ENCODE measurements at regions not wholly inside any gene's neighbourhood (a gene's known extent, or its start where the extent isn't known, plus 50 kb on each side); places are given as distances from the start of the nearest gene placed in this dataset.
"Not testable (repeated sequence)": the region's sequence is repeated elsewhere in the genome, so short reads cannot be mapped to it uniquely, and the experiment has no call there.

DNA sequence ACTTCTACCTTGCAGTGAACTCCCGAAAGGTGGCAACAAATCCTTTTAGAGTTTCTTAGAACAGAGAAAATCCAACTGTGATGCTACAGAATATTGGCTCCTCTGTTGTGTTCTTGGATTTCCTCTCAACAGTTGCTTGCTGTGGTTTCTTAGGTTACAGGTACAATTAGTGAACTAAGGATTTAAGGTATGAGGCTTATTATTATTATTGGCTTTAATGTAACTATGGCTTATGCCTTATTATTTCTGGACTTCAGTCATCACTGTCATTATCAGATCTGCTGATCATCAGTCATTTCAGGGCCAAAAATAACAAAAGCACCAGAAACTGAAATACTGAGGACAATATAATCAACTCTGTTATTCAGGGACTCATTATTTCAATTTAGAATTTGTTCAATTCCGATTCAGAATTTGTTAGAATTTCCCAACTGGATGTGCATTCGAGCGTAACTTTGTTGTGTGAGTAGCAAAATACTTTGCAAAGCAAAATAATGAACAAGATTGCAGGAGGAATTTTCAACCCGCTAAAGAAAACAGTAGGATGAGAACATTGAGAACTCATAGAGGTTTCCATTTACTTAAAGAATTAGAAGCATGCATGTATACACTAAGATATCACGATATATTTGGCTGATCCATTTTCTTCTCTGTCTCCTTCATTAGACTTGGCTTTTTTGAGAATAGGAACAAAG lies 65.5 kb upstream of the AK4 start:
- no peak for DNase-seq (ENCODE audit: low spot score)
- H3K36me3 Mint-ChIP-seq (ENCODE audit: low read depth, unreplicated experiment), result no peaks in the 10 kb centered on the region
- peaks cover 1% of the 10 kb centered on the region for H3K27me3 Mint-ChIP-seq (ENCODE audit: unreplicated experiment)
- H3K4me1 Mint-ChIP-seq (ENCODE audit: unreplicated experiment), result no peaks in the 10 kb centered on the region
- H3K27ac Mint-ChIP-seq (ENCODE audit: unreplicated experiment), result no peak overlapping the region
- H3K9me3 Mint-ChIP-seq (ENCODE audit: unreplicated experiment), result no peaks in the 10 kb centered on the region
- TF ChIP-seq, protein P1, sequence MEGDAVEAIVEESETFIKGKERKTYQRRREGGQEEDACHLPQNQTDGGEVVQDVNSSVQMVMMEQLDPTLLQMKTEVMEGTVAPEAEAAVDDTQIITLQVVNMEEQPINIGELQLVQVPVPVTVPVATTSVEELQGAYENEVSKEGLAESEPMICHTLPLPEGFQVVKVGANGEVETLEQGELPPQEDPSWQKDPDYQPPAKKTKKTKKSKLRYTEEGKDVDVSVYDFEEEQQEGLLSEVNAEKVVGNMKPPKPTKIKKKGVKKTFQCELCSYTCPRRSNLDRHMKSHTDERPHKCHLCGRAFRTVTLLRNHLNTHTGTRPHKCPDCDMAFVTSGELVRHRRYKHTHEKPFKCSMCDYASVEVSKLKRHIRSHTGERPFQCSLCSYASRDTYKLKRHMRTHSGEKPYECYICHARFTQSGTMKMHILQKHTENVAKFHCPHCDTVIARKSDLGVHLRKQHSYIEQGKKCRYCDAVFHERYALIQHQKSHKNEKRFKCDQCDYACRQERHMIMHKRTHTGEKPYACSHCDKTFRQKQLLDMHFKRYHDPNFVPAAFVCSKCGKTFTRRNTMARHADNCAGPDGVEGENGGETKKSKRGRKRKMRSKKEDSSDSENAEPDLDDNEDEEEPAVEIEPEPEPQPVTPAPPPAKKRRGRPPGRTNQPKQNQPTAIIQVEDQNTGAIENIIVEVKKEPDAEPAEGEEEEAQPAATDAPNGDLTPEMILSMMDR (IDR thresholded peaks at IDR 0.05; ENCODE audit: unreplicated experiment), result no peak
- no peak overlapping the region for H3K4me3 Mint-ChIP-seq (ENCODE audit: unreplicated experiment)

DNA sequence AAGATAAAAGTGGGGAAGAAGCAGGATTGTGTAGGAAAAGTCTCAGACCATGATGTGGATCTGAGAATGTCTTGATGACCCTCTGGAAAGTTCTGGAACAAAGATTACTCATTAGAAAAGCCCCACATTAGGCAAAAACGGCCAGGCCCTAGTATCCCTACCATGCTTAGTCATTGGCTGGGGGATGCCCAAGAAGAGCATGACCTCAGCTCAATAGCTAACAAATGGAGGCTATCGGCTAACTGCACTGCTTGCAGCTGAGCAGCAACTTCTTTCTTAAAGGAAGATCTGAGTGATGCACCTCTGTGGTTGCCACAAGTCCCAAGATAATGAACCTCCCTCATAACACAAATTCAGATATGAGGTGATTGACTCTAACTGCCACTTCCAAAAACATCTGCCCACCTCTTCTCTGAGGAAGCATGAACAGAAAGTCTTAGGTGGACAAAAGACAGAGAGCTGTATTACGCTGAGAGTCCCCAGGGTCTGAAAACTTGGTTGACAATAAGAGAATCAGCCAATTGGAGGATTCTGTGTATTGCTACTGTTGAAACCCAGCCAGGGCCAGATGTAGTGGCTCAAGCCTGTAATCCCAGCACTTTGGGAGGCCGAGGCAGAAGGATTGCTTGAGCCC lies 64.6 kb upstream of the AK4 start:
- H3K27me3 Mint-ChIP-seq (ENCODE audit: unreplicated experiment), result peaks cover 1% of the 10 kb centered on the region
- no peaks in the 10 kb centered on the region for H3K4me1 Mint-ChIP-seq (ENCODE audit: unreplicated experiment)
- DNase-seq (ENCODE audit: low spot score), result no peak
- H3K27ac Mint-ChIP-seq (ENCODE audit: unreplicated experiment), result no peak overlapping the region
- H3K4me3 Mint-ChIP-seq (ENCODE audit: unreplicated experiment), result no peak overlapping the region
- H3K36me3 Mint-ChIP-seq (ENCODE audit: low read depth, unreplicated experiment), result no peaks in the 10 kb centered on the region
- TF ChIP-seq, protein P1 (IDR thresholded peaks at IDR 0.05; ENCODE audit: unreplicated experiment), result no peak
- no peaks in the 10 kb centered on the region for H3K9me3 Mint-ChIP-seq (ENCODE audit: unreplicated experiment)

DNA sequence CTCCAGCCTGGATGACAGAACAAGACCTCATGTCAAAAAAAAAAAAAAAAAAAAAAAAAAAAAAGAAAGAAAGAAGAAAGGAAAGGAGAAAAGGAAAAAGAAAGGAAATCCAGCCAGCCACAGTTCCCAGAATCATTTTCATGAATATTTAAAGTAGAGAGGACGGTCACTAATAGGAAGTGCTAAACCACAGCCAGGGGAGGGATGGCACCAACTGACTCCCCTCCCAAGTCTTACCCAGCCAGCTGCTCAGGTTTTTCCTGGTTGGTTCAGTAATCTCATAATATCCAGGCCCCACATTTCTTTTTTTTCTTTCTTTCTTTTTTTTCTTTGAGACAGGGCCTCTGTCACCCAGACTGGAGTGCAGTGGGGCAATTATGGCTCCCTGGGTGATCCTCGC lies 63.9 kb upstream of the AK4 start:
- TF ChIP-seq, protein P1 (IDR thresholded peaks at IDR 0.05; ENCODE audit: unreplicated experiment), result no peak
- no peak for DNase-seq (ENCODE audit: low spot score)
- Mint-ChIP-seq H3K27ac (ENCODE audit: unreplicated experiment) (no peak overlapping the region), H3K36me3 (ENCODE audit: low read depth, unreplicated experiment) (no peaks in the 10 kb centered on the region), H3K4me1 (ENCODE audit: unreplicated experiment) (no peaks in the 10 kb centered on the region), H3K27me3 (ENCODE audit: unreplicated experiment) (peaks cover 1% of the 10 kb centered on the region), H3K9me3 (ENCODE audit: unreplicated experiment) (no peaks in the 10 kb centered on the region), H3K4me3 (ENCODE audit: unreplicated experiment) (no peak overlapping the region)

DNA sequence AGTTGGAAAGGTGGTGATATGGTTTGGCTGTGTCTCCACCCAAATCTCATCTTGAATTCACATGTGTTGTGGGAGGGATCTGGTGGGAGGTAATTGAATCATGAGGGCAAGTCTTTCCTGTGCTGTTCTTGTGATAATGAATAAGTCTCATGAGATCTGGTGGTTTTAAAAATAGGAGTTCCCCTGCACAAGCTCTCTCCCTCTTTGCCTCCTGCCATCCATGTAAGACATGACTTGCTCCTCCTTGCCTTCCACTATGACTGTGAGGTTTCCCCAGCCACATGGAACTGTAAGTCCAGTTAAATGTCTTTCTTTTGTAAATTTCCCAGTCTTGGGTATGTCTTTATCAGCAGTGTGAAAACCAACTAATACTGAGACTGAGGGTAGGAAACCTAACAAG lies 60.5 kb upstream of the AK4 start:
- DNase-seq (ENCODE audit: low spot score); H3K4me3 Mint-ChIP-seq (ENCODE audit: unreplicated experiment); H3K9me3 Mint-ChIP-seq (ENCODE audit: unreplicated experiment); H3K4me1 Mint-ChIP-seq (ENCODE audit: unreplicated experiment); H3K27me3 Mint-ChIP-seq (ENCODE audit: unreplicated experiment); H3K27ac Mint-ChIP-seq (ENCODE audit: unreplicated experiment); H3K36me3 Mint-ChIP-seq (ENCODE audit: low read depth, unreplicated experiment): not testable (repeated sequence)

DNA sequence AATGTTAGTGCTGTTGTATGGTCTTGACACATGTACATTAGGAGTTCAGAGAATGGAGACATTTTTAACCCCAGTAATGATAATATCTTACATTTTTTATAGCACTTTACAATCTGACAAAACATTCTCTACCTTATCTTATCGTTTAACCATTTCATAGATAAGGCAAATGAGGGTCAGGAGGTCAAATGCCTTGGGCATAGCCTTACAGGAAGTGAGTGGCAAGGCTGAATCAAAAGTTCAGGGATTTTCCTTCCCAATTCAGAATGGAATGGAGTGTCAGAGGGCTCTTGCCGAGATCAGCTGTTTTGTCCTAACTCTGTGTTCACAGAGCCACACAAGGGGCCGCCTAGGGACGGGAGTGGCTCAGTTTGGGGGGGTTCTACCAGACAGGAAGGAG lies 57.6 kb upstream of the AK4 start:
- Mint-ChIP-seq H3K4me1 (ENCODE audit: unreplicated experiment) (peaks cover 7% of the 10 kb centered on the region), H3K36me3 (ENCODE audit: low read depth, unreplicated experiment) (peaks cover 3% of the 10 kb centered on the region), H3K4me3 (ENCODE audit: unreplicated experiment) (no peak overlapping the region), H3K27ac (ENCODE audit: unreplicated experiment) (no peak overlapping the region), H3K27me3 (ENCODE audit: unreplicated experiment) (no peaks in the 10 kb centered on the region), H3K9me3 (ENCODE audit: unreplicated experiment) (no peaks in the 10 kb centered on the region)
- no peak for DNase-seq (ENCODE audit: low spot score)
- TF ChIP-seq, protein P1 (IDR thresholded peaks at IDR 0.05; ENCODE audit: unreplicated experiment), result no peak
